GM18873 (cell line): ENCODE measurements at regions not wholly inside any gene's neighbourhood (a gene's known extent, or its start where the extent isn't known, plus 50 kb on each side); places are given as distances from the start of the nearest gene placed in this dataset.
"Not testable (repeated sequence)": the region's sequence is repeated elsewhere in the genome, so short reads cannot be mapped to it uniquely, and the experiment has no call there.

ENCODE experiments used
- ATAC-seq: cut with Tn5 transposase; IDR thresholded peaks from one replicate; pipeline ENCODE4 v1.9.1; 2021; ENCODE audit warnings: mild to moderate bottlenecking, moderate library complexity, moderate number of reproducible peaks; ENCODE audit not compliant: unreplicated experiment, low FRiP score

DNA sequence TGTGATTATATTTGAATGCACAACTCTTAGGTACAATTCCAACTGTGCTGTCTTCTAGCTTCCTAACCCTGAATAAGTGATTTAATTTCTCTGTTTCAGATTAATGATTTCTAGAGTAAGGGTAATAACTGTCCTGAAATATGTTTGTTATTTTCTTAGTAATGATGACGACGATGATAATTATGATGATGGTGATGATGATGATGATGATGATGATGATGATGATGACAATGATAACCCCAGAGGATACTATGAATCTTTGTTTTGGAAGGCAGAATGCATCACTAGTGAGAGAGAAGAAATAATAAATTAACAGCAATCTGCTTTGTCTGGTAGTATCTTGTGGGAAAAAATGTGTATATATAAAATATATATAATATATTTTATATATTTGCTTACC lies 317.1 kb upstream of the CDH8 start:
- ATAC-seq = no peak

DNA sequence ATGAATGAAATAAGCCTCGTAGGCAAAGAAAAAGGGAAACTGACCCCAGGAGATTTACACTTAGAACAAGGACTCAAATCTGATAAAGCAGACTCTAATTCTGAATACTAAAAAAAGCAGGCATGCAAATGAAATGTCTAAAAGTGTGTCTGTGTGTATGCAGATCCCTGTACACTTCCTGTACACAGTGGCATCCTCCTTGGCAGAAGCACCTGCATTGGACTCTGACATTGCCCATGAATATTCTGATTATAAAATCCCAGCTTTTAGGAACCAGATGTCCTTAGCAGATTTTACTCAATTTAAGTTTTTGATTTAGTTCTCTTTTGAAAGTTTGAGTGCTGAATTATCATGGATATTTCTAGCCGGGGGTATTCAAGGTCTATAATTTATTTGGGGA lies 306.0 kb upstream of the CDH8 start:
- ATAC-seq = no peak

DNA sequence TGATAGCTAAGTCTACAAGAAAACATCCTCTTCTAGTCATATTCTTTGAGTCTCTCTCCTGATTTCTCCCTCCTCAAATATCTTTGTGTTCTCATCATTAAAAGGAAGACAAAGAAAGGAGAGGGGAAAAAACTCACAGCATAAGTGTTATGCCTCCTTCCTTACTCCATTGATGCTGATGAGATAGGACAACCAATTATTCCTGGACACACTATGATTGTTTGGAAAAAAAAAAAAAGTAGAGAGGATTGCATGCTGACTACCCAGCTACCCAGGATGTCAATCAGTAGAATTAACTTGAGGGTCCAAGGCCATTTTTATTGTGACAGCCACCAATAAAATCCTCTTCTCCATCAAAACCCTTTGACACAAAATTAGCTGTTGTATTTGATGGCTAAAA lies 299.1 kb upstream of the CDH8 start:
- no peak for ATAC-seq

GRCh38 chr16:62321606-62322005 lies 285.4 kb upstream of the CDH8 start:
- ATAC-seq = no peak

GRCh38 chr16:62298600-62298999 lies 262.4 kb upstream of the CDH8 start:
- ATAC-seq = no peak

GRCh38 chr16:62294213-62294972 lies 258.2 kb upstream of the CDH8 start:
- no peak for ATAC-seq

GRCh38 chr16:62288990-62289629 lies 252.9 kb upstream of the CDH8 start:
- ATAC-seq = no peak

GRCh38 chr16:62280506-62280905 lies 244.3 kb upstream of the CDH8 start:
- no peak for ATAC-seq

GRCh38 chr16:62277942-62278341 lies 241.7 kb upstream of the CDH8 start:
- no peak for ATAC-seq

- no peak for ATAC-seq
Measured at GRCh38 chr16:62276637-62277036, 240.4 kb upstream of the CDH8 start.

DNA sequence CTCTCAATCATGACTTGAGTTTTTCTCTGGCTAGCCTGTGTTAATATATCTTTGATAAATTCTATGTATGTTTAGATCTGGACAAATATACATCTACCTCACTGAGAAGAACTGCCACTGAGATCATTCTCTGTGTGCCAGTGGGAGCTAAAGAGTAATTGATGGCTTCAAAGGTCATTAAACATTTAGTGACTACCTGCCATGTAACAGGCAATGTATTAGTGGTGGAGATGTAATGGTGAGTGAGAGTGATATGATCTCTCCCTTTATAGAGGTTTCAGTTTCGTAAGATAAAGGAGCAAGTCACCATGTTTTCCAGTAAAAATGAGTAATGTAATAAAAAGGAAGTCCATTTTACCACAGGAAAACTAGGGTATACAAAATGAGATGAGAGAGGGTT lies 235.8 kb upstream of the CDH8 start:
- ATAC-seq = no peak

DNA sequence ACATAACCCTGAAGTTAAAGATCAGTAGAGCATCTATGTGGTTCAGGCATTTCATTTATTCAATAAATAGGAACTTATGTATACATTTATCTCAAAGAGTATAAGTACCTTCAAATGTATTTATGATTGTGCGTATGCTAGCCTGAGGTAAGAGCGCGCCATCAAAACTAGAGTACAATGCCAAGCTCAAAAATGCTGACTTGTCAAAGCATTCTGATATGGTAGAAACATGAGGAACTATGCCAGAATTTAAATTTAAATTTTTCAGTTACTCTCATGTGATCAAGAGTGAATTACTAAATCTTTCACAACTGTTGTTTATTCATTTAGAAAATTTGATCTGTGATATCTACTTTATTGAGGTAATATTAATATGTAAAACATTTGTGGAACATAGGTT lies 225.5 kb upstream of the CDH8 start:
- ATAC-seq = no peak

GRCh38 chr16:62258931-62259435 lies 222.7 kb upstream of the CDH8 start:
- ATAC-seq = not testable (repeated sequence)

GRCh38 chr16:62256406-62256805 lies 220.2 kb upstream of the CDH8 start:
- ATAC-seq = no peak

DNA sequence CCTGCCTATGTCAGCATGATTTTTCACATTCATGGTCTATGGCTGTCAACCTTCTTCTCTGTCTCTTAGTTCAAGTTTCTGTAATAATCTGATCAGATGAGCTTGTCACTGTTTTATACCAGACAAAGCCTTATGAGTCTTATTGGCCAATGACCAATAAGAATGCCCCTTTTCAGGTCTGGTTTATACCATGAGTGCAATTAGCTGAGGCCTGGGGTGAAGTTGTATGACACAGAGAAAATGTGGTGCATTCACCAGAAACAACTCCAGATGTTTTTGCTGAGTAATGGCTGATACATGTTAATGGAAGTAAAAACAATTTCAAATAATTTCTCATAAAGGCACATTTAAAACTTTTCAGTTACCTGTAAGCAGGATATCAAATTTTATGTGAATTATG lies 218.6 kb upstream of the CDH8 start:
- ATAC-seq = no peak

- no peak for ATAC-seq
Measured at GRCh38 chr16:62254372-62254771, 218.1 kb upstream of the CDH8 start.

DNA sequence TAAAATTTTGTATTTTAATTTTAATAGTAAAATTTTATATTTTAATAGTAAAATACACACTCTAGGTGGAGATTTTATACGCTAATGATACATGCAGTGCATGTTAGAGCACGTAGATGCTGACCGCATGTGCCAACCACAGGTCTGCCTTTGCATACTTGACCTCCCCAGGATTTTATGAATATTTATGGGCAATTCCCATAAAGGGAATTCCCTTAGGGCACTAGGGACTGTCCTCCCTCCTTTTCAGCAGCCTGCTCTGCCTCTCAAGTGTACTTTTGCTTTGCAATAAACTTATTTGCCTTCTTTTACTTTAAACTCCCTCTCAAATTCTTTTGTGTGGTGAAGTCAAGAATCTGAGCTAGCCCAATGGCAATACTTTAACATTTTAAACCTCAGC lies 217.7 kb upstream of the CDH8 start:
- no peak for ATAC-seq

GRCh38 chr16:62249069-62249468 lies 212.8 kb upstream of the CDH8 start:
- ATAC-seq = no peak

- ATAC-seq = no peak
Measured at GRCh38 chr16:62240722-62241121, 204.5 kb upstream of the CDH8 start.

DNA sequence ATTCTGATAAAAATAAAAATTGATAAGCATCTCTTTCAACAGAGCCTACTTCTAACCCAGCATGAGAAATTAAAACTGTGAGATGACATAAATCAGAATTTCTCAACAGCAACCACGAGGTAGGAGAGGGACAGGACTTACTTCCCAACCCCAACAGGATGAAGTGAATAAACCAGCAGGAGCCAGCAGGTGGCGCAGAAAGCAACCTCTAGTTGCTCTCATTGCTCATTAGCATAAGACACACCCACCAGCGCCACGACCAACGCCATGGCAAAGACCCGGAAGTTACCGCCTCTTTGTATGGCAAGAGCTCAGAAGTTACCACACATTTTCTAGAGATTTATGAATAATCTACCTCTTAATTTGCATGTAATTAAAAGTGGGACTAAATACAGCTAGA lies 189.4 kb upstream of the CDH8 start:
- peak; percentile 71 for ATAC-seq

DNA sequence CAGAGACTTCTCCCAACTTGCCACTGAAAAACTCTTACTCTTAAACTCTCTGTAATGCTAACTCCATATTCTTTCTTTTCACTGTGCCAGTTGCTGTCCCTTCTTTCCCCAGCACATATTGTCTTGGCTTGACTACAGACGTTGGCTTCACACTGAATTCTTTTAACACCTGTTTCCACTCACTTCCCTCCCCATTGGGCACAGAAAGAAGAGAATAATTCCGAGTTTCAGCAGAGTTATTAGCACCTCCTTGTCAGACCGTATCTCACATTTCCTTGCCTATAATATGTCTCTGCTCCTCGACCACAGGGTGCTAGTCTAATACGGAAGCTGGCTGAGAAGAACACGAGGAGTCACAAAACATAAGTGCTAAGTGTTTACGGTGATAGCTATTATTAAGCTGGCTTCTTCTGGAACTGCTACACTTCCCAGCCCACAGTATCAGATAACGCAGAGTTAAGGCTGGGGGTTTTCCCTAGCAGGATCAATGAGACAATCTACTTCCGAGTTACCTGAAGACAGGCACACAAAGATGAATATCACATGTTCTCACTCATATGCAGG lies 188.5 kb upstream of the CDH8 start:
- no peak for ATAC-seq

GRCh38 chr16:62216837-62217236 lies 180.6 kb upstream of the CDH8 start:
- ATAC-seq = no peak
